AML-193 (cell line): ENCODE measurements at regions not wholly inside any gene's neighbourhood (a gene's known extent, or its start where the extent isn't known, plus 50 kb on each side); places are given as distances from the start of the nearest gene placed in this dataset.
"Not testable (repeated sequence)": the region's sequence is repeated elsewhere in the genome, so short reads cannot be mapped to it uniquely, and the experiment has no call there.

ENCODE experiments used
- DNase-seq, 2 experiments: peaks; one replicate each; lab custom pipeline; 2025; lab: John Stamatoyannopoulos, UW

DNA sequence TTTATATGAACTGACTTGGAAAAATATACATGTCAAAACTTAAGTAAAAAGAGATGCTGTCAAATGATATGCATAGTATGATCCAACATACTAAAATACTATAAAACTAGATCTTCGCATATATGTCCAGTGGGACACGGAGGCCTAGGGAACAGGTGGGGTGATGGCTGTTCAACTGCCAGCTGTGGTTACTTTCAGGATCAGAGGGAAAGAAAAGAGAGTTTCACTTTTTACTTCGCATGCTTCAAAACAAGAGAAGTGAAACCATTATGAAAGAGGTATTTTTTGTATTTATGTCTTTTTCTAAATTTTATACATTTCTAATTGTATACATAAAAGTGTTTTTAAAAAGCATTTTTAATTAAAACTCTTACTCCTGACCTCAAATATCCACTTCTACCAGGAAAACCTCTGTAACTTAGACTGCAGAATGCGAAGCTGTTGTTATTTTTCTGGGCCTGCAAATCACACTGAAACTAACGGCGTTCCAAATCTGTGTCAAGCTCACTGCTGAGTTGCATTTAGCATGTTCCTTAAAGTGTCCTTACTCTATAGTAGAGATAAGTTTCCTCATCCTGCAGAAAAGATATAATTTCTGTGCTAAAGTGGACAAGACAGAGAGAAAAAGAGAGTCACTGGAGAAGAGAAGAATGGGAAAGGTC, 97.8 kb upstream of the SLC35G4 start:
- DNase-seq: no peak

DNA sequence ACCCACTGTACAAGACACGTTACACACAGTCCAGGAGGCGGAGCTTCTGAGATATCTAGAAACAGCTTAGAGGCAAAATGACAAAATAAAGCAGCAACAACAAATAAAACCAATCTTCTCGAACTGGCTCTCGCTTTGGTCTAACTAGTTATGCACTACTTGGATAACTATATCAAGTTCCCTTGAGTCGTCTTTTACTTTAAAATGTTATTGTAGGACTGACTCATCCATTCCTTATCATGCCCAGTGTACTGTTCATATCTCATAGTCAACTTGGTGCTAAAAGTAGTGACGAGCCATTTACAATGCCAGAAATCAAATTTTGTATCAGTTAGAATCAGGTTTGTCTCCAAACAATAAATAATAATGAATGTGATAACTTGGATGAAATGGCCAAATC, 102.5 kb upstream of the SLC35G4 start:
- DNase-seq: no peak

DNA sequence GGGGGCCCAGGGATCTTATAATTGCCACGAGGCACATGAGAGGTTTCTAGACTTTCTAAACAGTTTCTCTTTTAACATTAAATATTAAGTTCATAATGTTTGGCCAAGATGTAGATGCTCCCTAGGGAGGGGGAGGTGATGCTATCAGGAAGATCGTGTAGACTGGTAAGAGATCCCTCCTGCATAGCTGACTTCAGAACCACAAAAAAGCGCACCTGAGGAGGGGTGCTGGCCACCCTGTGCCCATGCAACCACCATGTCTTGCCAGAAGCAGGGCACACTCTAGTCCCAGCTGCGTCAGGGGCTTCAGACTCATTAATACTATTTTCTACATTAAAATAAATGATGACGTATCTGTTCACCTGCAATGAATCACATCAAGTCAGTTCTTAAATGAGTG, 103.4 kb upstream of the SLC35G4 start:
- no peak for DNase-seq

DNA sequence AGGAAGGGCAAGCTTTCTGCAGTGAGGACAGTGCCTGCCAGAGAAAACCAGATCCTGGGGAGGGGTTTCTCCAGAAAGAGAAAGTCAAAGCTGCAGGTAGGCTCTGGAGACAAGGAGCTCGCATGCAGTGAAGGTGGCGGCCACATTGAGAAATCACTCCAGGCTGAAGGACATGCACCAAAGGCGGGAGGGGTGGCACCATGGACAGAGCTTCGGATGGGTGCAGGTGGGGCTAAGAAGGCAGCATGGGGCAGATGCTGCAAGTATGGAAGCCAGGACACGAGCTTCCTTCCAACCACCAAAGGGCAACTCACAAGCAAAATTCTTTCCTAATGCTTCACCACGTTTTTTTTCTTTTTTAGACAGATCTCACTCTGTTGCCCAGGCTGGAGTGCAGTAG, 104.4 kb upstream of the SLC35G4 start:
- no peak for DNase-seq

DNA sequence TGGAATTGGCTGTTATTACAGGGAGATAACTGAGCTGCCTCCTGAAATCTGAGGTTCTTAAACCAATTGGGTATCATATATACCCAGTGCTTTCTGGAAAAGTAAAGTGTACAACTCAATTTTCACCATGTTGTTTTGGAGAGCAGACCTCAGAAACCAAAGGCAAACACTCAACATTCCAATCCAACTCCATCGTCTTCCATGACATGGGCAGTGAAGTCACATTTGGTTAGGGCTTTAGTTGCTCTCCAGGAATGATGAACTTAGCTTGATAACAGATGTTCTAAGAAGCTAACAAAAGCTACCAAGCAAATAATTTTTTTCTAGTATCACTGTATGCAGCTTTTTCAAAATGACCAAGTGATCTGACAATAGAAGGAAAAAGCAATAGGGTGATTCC, 107.0 kb upstream of the SLC35G4 start:
- DNase-seq: no peak

GRCh38 chr18:11501352-11501751, 108.0 kb upstream of the SLC35G4 start:
- DNase-seq: no peak

DNA sequence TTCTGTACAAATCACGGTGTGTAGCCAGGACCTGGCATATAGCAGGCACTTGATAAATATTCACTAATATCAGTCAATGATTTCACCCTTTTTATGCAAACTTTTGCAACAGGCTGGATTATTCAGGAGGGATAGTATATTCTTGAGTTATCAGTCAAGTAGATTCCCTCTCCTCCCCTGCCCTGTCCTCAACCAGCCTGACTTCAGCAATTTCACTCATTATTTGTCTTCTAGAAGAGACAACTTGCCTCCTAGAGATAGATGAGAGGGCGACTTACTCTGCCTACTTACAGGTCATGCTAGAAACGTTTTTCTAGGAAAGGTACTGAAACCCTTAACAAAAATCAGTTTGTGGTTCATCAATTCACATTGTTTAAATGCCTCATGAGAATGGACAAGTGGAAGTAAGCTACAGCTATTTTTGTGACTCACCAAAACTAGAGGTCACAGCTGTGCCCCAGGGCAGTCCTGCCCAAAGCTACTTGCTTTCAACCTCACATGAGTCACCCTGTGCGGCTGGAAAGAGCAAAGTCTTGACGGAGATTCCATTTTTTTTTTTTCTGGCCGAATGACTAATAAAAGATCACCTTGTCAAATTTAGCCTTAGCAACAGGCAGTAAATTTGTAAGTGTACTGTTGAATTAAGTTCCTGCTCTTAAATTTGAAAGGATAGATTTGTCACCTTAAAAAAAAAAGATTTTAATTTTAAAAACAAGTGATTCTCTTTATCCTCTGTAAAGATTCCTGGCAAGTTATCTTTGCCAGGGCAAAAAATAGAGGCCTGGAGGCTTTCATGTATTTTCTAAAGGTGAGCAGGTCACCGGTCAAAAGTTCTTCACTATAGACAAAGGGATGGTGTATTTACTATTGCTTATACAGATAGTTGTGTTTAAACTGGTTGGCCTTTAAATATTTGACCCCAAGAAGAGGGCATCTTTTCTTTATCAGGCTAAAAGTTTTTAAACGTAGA, 109.0 kb upstream of the SLC35G4 start:
- no peak for DNase-seq

GRCh38 chr18:11498821-11499220, 110.6 kb upstream of the SLC35G4 start:
- DNase-seq: no peak

DNA sequence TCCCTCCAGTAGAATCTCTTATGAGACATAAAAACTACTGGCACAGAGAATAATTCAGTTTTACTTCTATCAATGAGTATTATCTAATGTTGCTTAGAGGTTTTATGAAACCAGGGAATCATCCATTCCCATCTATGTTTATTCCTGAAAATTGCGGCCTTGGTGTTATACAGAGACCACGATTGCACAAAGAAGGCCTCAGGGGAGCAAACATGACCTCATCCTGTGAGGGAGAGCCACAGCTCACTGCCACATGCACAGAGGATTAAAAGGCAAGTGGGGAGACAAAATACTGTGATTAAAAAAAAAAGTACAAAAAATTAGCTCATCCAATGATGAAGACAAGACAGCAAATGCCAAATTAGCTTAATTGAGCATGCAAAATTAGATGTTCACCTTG, 111.8 kb upstream of the SLC35G4 start:
- no peak for DNase-seq

DNA sequence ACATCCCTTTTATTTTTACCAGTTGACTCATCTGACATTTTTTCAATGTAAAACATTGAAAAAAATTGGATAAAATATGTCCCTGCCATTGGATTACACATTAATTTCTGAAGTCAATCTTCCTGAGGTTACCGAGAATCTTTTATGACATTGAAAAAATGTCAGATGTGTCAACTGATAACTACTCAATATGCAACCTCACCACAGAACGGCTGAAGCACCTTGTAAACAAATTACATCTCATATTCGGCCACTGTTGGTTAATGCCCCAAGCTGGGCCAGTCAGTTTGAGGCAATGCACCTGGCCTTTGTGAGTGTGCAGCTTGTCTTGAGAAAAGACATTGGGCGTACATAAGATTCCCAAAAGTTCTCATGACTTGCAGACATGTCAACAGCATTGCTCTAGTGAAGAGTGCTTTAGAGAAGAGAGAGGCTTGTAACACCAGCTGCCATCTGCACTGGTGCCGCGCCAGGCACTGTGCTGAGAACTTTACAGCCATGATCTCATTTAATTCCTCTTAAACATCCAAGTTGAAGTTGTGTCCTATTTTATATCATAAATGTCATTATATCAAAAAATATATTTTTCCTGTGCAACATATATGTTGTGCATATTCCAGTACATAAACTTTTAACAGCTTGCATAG, 112.7 kb upstream of the SLC35G4 start:
- no peak for DNase-seq

DNA sequence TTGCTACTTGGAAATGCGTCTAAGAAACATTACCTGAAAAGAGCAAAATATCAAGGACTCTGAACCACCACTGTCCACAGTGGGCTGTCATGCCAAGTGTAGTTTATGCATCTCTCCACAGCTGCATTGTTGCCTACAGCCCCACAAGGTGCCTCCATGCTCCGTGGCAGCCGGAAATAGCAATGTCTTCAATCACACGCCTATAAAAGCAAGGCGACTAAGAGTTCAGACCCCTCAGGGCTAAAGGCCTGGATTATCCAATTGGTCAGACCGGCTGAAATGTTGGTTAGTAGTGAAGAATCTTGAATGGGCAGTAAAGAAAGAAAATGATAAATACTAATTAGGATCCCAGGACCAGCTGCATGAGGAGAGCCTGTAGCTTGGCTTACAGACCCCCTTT, 114.0 kb upstream of the SLC35G4 start:
- DNase-seq: no peak

DNA sequence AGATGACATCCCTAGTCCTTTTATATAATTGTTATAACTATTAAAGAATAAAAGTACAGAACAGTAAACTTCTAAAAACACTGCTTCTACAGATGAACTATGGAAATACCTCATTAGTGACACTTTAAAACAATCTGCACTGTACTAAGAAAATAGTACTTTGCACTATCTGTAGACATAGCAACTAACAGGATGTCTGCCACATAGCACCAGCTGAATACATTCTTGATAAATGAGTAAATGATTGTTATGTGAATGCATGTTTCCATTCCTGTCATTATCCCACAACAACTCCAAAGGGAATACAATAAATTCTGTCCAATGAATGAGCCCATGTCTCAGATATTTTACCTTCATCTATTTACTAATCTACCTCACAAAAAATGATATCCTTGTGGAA, 115.3 kb upstream of the SLC35G4 start:
- DNase-seq: no peak

GRCh38 chr18:11489266-11489899, 120.0 kb upstream of the SLC35G4 start:
- no peak for DNase-seq

GRCh38 chr18:11488175-11488574, 121.2 kb upstream of the SLC35G4 start:
- DNase-seq: no peak

DNA sequence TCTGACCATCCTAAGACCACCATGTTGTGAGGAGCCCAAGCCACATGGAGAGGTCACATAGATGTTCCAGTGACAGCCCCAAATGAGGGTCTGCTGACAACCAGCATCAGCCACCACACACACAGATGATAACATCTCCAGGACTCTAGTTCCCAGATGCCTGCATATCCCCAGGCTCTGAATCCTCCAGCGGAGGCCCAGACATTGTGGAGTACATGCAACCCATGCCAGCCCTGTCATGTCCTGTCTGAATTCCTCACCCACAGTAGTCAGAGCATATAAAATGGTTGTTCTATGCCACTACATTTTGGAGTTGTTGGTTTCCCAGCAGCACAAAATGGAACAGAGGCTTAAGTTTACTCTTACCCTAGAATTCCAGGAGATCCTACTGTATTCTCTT, 122.0 kb upstream of the SLC35G4 start:
- DNase-seq: no peak

GRCh38 chr18:11482271-11482670, 127.1 kb upstream of the SLC35G4 start:
- DNase-seq: no peak

GRCh38 chr18:11480692-11481091, 128.7 kb upstream of the SLC35G4 start:
- no peak for DNase-seq

DNA sequence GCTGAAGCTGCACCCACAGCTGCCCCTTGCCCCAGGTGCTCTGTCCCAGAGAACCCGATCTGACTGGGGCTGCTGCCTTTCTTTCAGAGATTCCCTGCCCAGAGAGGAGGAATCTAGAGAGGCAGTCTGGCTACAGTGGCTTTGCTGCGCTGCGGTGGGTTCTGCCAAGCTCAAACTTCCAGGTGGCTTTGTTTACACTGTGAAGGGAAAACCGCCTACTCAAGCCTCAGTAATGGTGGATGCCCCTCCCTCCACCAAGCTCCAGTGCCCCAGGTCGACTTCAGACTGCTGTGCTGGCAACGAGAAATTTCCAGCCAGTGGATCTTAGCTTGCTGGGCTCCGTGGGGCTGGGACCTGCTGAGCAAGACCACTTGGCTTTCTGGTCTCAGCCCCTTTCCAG, 130.4 kb upstream of the SLC35G4 start:
- DNase-seq: not testable (repeated sequence)

- DNase-seq: no peak
Observed at GRCh38 chr18:11470941-11471340, 138.5 kb upstream of the SLC35G4 start.

- no peak for DNase-seq
Observed at GRCh38 chr18:11468617-11469016, 140.8 kb upstream of the SLC35G4 start.

GRCh38 chr18:11468120-11468519, 141.3 kb upstream of the SLC35G4 start:
- DNase-seq: no peak

DNA sequence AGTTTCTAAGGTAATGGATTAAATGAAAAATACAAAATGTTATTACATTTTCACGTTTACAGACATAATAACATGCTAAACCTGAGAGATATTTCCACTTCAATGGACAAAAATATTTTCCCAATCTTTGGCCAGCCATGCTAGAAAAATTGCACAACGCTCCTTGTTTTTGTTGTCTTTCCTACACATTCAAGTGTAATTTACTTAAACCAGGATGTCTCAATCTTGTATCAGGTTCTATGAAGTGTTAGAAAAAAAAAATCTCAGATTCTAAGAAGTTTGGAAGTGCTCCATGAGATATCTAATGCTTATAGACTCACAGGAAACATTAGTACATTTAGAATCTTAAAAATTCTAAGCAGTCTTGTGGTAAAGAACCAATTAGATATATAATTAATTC, 141.8 kb upstream of the SLC35G4 start:
- DNase-seq: no peak
